A673 (cell line): ENCODE measurements at regions not wholly inside any gene's neighbourhood (a gene's known extent, or its start where the extent isn't known, plus 50 kb on each side); places are given as distances from the start of the nearest gene placed in this dataset.

Source experiments
- CTCF ChIP-seq: fragments of 300-800, 200-600 bp; sonication (generic); conservative IDR thresholded peaks from 2 replicates; pipeline ENCODE4 v1.5.1; 2017; ENCODE audit warnings: low read depth, mild to moderate bottlenecking, antibody characterized with exemption, low read length, moderate library complexity, mixed read lengths
- EZH2 ChIP-seq: fragments of 200-600 bp; sonication (generic); IDR thresholded peaks from 2 replicates; pipeline ENCODE4 v1.6.1; 2017; ENCODE audit warnings: borderline replicate concordance, low read depth, mild to moderate bottlenecking, mixed read lengths, antibody characterized with exemption, low read length; ENCODE audit not compliant: poor library complexity, severe bottlenecking

- no peak for TF ChIP-seq CTCF
- no peak for TF ChIP-seq EZH2
Measured at GRCh38 chr4:153062652-153063168, 126.6 kb downstream of the FHDC1 start.
